Activated CD8-positive, alpha-beta T cell treated with anti-CD3 and anti-CD28 coated beads for 36 hours (primary cell): ENCODE measurements at regions not wholly inside any gene's neighbourhood (a gene's known extent, or its start where the extent isn't known, plus 50 kb on each side); places are given as distances from the start of the nearest gene placed in this dataset.

Experiments used
- ATAC-seq: fragments of 200-7000 bp; cut with Tn5 transposase; one replicate; pipeline ENCODE4 v1.10.0; 2021; ENCODE audit warnings: mild to moderate bottlenecking, moderate library complexity
- CTCF ChIA-PET: fragments of 350-600 bp; sonication (Branson Sonifier 250); formaldehyde crosslinking; loops from one replicate; lab custom pipeline; 2021; ENCODE audit warnings: antibody characterized with exemption; lab: Charles Lee
- POLR2A ChIA-PET: fragments of 350-600 bp; sonication (Branson Sonifier 250); formaldehyde crosslinking; loops from one replicate; lab custom pipeline; 2021; ENCODE audit warnings: antibody characterized with exemption; lab: Charles Lee
- DNase-seq: peaks from one replicate; pipeline ENCODE4 v3.0.0-alpha.2; 2020
- H3K27ac Mint-ChIP-seq: one replicate; pipeline ENCODE4 v1.8.0; 2021; ENCODE audit warnings: mild to moderate bottlenecking, mixed read lengths
- H3K27me3 Mint-ChIP-seq: one replicate; pipeline ENCODE4 v1.8.0; 2021; ENCODE audit warnings: mixed read lengths
- H3K36me3 Mint-ChIP-seq: one replicate; pipeline ENCODE4 v1.8.0; 2021; ENCODE audit warnings: low read depth, mixed read lengths
- H3K4me1 Mint-ChIP-seq: one replicate; pipeline ENCODE4 v1.8.0; 2021; ENCODE audit warnings: low read depth, mixed read lengths
- H3K4me3 Mint-ChIP-seq: one replicate; pipeline ENCODE4 v1.8.0; 2021; ENCODE audit warnings: mild to moderate bottlenecking, moderate library complexity, mixed read lengths
- H3K9me3 Mint-ChIP-seq: one replicate; pipeline ENCODE4 v1.8.0; 2021; ENCODE audit warnings: mixed read lengths
- intact Hi-C: fragments of 100-400 bp; cut with micrococcal nuclease; formaldehyde crosslinking; loops from one replicate; pipeline ENCODE4 v1.10.0; 2022
- TF ChIP-seq, protein P1 (sequence below): fragments of 200-600 bp; IDR thresholded peaks from one replicate; pipeline ENCODE4 v1.8.0; 2022; ENCODE audit warnings: antibody characterized with exemption, mild to moderate bottlenecking

DNA sequence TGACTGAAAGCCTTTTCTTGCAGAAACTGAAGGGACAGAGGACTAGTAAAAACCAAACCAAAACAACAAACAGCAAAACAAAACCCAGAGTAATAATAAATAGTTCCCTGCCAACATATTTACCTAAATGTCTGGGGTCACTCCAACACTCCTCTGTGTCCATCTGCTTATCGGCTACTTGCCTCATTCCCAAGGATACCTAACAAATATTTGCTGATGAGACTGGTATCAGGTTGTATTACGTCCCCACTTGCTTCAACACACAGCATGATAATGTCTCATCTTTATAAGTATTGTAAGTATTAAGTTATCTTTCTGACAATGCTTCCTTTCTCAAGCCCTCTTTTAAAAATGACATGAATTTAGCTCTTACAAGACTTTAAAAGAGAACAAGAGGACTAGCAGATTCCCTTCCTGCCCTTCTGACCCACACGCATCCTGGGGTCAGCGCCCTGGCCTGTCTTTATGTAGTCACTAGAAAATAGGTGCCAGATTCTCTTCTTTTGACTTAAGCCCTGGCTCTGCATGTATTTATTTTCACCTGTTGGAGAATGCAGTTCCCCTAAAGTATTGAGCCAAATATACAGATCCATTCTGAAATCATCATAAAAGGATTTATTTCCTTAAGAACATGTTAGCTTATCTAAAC, 110.2 kb downstream of the SEM1 start:
- DNase-seq (no peak), ATAC-seq (no peak)
- no peaks in the 10 kb centered on the region for H3K36me3 Mint-ChIP-seq
- no peaks in the 10 kb centered on the region for H3K9me3 Mint-ChIP-seq
- intact Hi-C loops, result no loop called here
- CTCF ChIA-PET, result no interaction called here
- TF ChIP-seq, protein P1, sequence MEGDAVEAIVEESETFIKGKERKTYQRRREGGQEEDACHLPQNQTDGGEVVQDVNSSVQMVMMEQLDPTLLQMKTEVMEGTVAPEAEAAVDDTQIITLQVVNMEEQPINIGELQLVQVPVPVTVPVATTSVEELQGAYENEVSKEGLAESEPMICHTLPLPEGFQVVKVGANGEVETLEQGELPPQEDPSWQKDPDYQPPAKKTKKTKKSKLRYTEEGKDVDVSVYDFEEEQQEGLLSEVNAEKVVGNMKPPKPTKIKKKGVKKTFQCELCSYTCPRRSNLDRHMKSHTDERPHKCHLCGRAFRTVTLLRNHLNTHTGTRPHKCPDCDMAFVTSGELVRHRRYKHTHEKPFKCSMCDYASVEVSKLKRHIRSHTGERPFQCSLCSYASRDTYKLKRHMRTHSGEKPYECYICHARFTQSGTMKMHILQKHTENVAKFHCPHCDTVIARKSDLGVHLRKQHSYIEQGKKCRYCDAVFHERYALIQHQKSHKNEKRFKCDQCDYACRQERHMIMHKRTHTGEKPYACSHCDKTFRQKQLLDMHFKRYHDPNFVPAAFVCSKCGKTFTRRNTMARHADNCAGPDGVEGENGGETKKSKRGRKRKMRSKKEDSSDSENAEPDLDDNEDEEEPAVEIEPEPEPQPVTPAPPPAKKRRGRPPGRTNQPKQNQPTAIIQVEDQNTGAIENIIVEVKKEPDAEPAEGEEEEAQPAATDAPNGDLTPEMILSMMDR, result no peak
- no peak overlapping the region for H3K27ac Mint-ChIP-seq
- H3K4me1 Mint-ChIP-seq, result no peaks in the 10 kb centered on the region
- H3K4me3 Mint-ChIP-seq, result no peak overlapping the region
- POLR2A ChIA-PET, result no interaction called here
- H3K27me3 Mint-ChIP-seq, result peaks cover 19% of the 10 kb centered on the region

DNA sequence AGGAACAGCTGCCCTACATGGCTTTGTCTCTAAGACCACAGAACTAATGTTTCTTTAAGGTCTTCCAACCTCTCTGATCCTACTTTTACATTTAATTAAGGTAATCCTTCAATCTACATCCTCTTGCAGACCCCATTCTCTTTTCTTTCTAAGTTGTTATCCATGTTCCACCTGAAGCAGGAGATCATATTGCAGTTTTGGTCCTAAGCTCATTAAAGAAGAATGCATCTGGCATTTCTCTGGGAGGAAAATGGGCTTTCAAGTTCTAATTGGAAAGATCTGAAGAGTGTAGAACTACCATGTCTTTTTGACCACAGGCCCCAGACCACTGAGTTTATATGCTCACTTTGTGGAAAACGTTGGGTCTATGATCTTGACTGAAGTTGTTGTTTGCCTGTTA, 111.2 kb downstream of the SEM1 start:
- CTCF ChIA-PET, result no interaction called here
- intact Hi-C loops, result no loop called here

DNA sequence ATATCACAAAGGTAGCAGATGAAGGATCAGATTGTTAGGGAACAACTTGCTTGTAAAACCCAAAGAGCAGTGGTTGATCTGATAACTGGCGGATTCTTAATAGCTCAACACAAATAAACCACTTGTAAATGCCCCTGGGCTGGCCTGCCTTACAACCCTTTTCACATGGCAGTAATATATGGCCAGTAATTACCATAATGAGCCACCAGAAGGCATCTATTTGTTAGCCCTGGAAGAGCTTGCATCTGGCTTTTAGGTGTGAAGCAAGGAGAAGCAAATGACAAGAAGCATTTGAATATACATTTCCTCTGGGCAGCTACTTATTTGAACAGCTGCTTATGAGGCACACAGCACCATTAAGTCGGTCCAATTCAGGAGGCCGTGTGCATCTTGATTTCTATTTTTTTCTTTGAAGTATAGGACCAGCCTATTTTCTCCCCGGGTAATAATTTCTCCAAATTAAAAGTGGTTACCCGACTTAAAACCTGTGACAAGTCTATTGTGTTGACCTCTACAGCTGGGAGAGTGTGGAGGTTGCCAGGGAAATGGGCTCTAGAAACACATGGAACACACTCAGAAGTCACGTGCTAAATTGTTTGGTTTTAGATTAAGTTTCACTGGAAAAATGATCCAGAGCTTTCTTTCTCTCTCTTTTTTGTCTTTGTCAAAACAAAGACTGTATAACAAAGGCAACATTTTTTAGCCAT, 113.4 kb downstream of the SEM1 start:
- intact Hi-C loops, result no loop called here
- CTCF ChIA-PET, result interaction anchor here (0.8 to 1.7 kb wide), 2 partner anchors 17 to 431 kb away, joined by 3 to 6 read pairs; no protein-coding TSS in a partner anchor

More for the DNA sequence above, 111.2 kb downstream of the SEM1 start:
- peaks cover 19% of the 10 kb centered on the region for H3K27me3 Mint-ChIP-seq
- TF ChIP-seq, protein P1, result no peak
- H3K36me3 Mint-ChIP-seq, result no peaks in the 10 kb centered on the region
- DNase-seq (no peak), ATAC-seq (no peak)
- H3K9me3 Mint-ChIP-seq, result no peaks in the 10 kb centered on the region
- POLR2A ChIA-PET, result no interaction called here
- H3K4me3 Mint-ChIP-seq, result no peak overlapping the region
- H3K27ac Mint-ChIP-seq, result no peak overlapping the region
- H3K4me1 Mint-ChIP-seq, result no peaks in the 10 kb centered on the region

DNA sequence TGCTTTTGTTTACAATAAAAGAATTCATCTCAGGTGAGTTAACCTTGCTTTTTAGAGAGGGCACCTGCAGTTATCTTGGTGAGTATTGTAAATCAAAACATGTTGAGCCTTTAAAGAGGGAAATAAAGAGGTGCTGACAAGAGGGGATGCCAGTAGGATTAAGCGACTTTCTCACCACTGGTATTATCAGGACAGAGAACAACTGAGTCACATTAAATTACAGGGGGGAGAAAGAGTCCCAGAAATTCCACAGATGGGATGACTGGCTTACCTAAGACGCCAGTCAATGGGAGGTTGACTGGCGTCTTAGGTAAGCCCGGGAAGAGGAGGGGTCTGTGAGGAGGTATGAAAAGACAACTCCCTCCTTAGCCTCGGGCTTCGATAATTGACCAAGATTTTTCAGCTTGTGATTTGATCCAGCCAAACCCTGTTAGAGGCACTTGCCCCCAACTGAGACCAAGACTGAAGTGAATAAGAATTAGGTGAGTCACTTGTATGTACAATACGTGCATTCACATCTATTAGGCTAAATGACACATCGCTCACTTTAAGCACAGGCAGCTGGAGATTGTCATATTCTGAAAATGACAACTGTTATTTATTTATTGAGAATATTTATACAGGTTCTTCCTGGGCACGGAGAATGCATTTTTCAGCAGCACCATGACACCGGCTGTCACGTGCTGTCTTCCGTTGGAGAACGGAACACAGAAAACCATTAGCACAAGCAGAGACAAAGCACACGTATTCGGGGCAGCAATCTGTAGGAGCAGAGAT, 117.6 kb downstream of the SEM1 start:
- POLR2A ChIA-PET, result no interaction called here
- no peak overlapping the region for H3K4me3 Mint-ChIP-seq
- H3K4me1 Mint-ChIP-seq, result no peaks in the 10 kb centered on the region
- CTCF ChIA-PET, result interaction anchor here (1.2 kb wide), 1 partner anchor 435 kb away, joined by 3 read pairs; no protein-coding TSS in a partner anchor
- intact Hi-C loops, result no loop called here
- peaks cover 8% of the 10 kb centered on the region for H3K27me3 Mint-ChIP-seq
- no peak for ATAC-seq
- no peaks in the 10 kb centered on the region for H3K9me3 Mint-ChIP-seq
- TF ChIP-seq, protein P1, result no peak
- no peak for DNase-seq
- no peaks in the 10 kb centered on the region for H3K36me3 Mint-ChIP-seq
- no peak overlapping the region for H3K27ac Mint-ChIP-seq

More for the DNA sequence above, 113.4 kb downstream of the SEM1 start:
- TF ChIP-seq, protein P1, result no peak
- H3K27ac Mint-ChIP-seq, result no peak overlapping the region
- POLR2A ChIA-PET, result no interaction called here
- no peaks in the 10 kb centered on the region for H3K36me3 Mint-ChIP-seq
- H3K4me1 Mint-ChIP-seq, result no peaks in the 10 kb centered on the region
- ATAC-seq, result no peak
- no peak for DNase-seq
- no peaks in the 10 kb centered on the region for H3K9me3 Mint-ChIP-seq
- H3K27me3 Mint-ChIP-seq, result peaks cover 14% of the 10 kb centered on the region
- H3K4me3 Mint-ChIP-seq, result no peak overlapping the region
